Stimulated activated CD8-positive, alpha-beta memory T cell treated with anti-CD3 and anti-CD28 coated beads, Interleukin-7, amount 100 ng/mL, for 1 hour (primary cell): ENCODE measurements at regions not wholly inside any gene's neighbourhood (a gene's known extent, or its start where the extent isn't known, plus 50 kb on each side); places are given as distances from the start of the nearest gene placed in this dataset.
A peak's percentile ranks its signal among the peaks of the same experiment; 100 is the strongest.
"Not testable (repeated sequence)": the region's sequence is repeated elsewhere in the genome, so short reads cannot be mapped to it uniquely, and the experiment has no call there.

Experiments used
- DNase-seq, 2 donors: peaks; one replicate each; pipeline ENCODE4 v3.0.0-alpha.2; 2020; ENCODE audit warnings: low read depth in 2 of 2

GRCh38 chr13:74289861-74290773 lies 155.9 kb upstream of the KLF12 start:
- no peak for DNase-seq

GRCh38 chr13:74289107-74289506 lies 154.9 kb upstream of the KLF12 start:
- no peak for DNase-seq

- no peak for DNase-seq
Measured at GRCh38 chr13:74288361-74288911, 154.2 kb upstream of the KLF12 start.

GRCh38 chr13:74287724-74288169 lies 153.5 kb upstream of the KLF12 start:
- DNase-seq, result peak; percentile 52 to 58

GRCh38 chr13:74280795-74281490 lies 146.7 kb upstream of the KLF12 start:
- no peak for DNase-seq

GRCh38 chr13:74280093-74280794 lies 146.0 kb upstream of the KLF12 start:
- no peak for DNase-seq

- no peak for DNase-seq
Measured at GRCh38 chr13:74278901-74279300, 144.7 kb upstream of the KLF12 start.

- DNase-seq, result no peak
Measured at GRCh38 chr13:74274916-74275315, 140.7 kb upstream of the KLF12 start.

- no peak for DNase-seq
Measured at GRCh38 chr13:74273581-74273980, 139.4 kb upstream of the KLF12 start.

- DNase-seq, result no peak
Measured at GRCh38 chr13:74272826-74273225, 138.6 kb upstream of the KLF12 start.

- no peak for DNase-seq
Measured at GRCh38 chr13:74270018-74270417, 135.8 kb upstream of the KLF12 start.

- DNase-seq, result no peak
Measured at GRCh38 chr13:74266861-74267260, 132.7 kb upstream of the KLF12 start.

- DNase-seq, result no peak
Measured at GRCh38 chr13:74266309-74266708, 132.1 kb upstream of the KLF12 start.

- DNase-seq, result no peak
Measured at GRCh38 chr13:74264333-74264732, 130.1 kb upstream of the KLF12 start.

GRCh38 chr13:74260420-74260819 lies 126.2 kb upstream of the KLF12 start:
- DNase-seq, result not testable (repeated sequence)

- no peak for DNase-seq
Measured at GRCh38 chr13:74259641-74260040, 125.4 kb upstream of the KLF12 start.

GRCh38 chr13:74258961-74259360 lies 124.8 kb upstream of the KLF12 start:
- DNase-seq, result no peak

GRCh38 chr13:74256969-74257368 lies 122.8 kb upstream of the KLF12 start:
- no peak for DNase-seq

- no peak for DNase-seq
Measured at GRCh38 chr13:74253161-74253560, 119.0 kb upstream of the KLF12 start.

GRCh38 chr13:74251778-74252519 lies 117.7 kb upstream of the KLF12 start:
- no peak for DNase-seq

- no peak for DNase-seq
Measured at GRCh38 chr13:74250738-74251190, 116.6 kb upstream of the KLF12 start.
